HFF-Myc (cell line): ENCODE measurements at regions not wholly inside any gene's neighbourhood (a gene's known extent, or its start where the extent isn't known, plus 50 kb on each side); places are given as distances from the start of the nearest gene placed in this dataset.

ENCODE experiments used
- DNase-seq: peaks from one replicate; pipeline ENCODE4 v3.0.0-alpha.2; 2011; ENCODE audit warnings: low read depth; ENCODE audit errors: extremely low read depth
- H3K4me3 ChIP-seq: replicated peaks from 2 replicates; pipeline ENCODE4 v1.5.1; 2011; ENCODE audit warnings: low read depth, mild to moderate bottlenecking, control low read depth, low read length
- TF ChIP-seq, protein P1 (sequence below): IDR thresholded peaks from 2 replicates; pipeline ENCODE4 v1.5.1; 2012; ENCODE audit warnings: mild to moderate bottlenecking, low read depth, low read length, control low read depth; ENCODE audit errors: missing control alignments

DNA sequence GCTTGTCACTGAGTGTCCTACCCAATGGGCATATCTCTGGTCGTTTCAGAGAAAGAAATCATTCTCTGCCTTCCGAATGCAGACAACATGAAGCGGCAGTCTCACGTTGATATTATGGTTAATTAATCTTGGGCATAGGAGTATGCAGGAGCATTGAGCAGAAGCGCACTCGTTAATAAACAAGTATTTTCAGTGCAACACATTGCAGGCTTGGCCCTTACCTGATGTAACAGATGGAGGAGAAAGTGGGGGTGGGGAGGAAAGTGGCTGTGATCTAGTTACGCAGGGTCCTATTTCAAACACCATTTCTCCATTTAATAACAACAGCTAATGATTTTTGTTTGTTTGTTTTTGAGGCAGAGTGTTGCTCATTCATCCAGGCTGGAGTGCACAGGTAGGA, 414.0 kb upstream of the RBFOX1 start:
- no peak for DNase-seq
- TF ChIP-seq, protein P1, sequence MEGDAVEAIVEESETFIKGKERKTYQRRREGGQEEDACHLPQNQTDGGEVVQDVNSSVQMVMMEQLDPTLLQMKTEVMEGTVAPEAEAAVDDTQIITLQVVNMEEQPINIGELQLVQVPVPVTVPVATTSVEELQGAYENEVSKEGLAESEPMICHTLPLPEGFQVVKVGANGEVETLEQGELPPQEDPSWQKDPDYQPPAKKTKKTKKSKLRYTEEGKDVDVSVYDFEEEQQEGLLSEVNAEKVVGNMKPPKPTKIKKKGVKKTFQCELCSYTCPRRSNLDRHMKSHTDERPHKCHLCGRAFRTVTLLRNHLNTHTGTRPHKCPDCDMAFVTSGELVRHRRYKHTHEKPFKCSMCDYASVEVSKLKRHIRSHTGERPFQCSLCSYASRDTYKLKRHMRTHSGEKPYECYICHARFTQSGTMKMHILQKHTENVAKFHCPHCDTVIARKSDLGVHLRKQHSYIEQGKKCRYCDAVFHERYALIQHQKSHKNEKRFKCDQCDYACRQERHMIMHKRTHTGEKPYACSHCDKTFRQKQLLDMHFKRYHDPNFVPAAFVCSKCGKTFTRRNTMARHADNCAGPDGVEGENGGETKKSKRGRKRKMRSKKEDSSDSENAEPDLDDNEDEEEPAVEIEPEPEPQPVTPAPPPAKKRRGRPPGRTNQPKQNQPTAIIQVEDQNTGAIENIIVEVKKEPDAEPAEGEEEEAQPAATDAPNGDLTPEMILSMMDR: no peak

DNA sequence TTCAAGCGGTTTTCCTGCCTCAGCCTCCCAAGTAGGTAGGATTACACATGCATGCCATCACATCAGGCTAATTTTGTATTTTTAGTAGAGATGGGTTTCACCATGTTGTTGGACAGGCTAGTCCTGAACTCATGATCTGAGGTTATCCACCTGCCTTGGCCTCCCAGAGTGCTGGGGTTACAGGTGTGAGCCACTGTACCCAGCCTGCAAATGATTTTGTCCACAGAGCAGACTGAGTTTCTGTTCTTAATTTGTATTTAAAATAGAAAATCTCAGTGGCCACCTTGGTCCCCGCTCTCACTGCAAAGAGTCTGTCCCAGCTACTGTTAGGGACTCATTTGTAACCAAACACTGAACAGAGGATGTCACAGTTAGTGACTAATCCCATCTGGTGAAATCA, 415.7 kb upstream of the RBFOX1 start:
- no peak for DNase-seq
- TF ChIP-seq, protein P1: no peak
- H3K4me3 ChIP-seq: no peak overlapping the region

More for the DNA sequence above, 414.0 kb upstream of the RBFOX1 start:
- no peak overlapping the region for H3K4me3 ChIP-seq

DNA sequence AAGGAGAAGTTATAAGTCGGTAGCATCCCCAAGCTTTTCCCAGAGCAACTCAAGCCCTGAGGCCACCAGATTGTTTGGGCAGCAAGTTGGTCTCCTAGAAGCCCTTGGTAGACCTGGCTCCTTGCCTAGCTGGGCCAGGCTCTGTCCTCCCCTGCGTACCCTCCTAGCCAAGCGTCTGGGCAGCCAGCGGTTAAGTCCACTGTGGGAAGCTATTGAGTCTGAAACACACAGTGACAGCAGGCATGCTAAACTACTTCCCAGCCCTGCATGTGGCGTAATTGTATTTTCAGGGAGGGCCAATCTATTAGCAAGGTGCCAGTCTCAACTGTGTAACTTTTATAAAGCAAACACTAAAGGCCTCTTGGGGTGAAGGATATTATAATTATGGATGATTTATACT, 419.1 kb upstream of the RBFOX1 start:
- TF ChIP-seq, protein P1: no peak
- DNase-seq: no peak
- H3K4me3 ChIP-seq: no peak overlapping the region

DNA sequence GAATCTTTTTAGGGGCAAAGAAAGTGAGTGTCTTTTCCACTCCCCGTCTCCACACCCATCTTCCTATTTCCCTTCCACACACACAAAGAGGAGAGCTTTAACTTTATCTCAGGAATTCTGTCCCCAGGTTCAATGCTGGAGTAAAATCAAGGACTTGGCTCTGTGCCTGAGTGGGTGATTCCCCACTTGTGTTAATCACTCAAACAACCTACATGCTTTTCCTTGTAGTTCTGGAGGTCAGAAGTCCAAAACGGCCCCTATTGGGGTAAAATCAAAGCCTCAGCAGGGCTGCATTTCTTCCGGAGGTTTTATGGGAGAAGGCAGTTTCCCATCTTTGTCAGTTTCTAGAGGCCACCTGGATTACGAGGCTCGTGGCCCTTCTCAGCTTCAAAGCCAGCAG, 422.3 kb upstream of the RBFOX1 start:
- H3K4me3 ChIP-seq: no peak overlapping the region
- DNase-seq: no peak
- TF ChIP-seq, protein P1: no peak

DNA sequence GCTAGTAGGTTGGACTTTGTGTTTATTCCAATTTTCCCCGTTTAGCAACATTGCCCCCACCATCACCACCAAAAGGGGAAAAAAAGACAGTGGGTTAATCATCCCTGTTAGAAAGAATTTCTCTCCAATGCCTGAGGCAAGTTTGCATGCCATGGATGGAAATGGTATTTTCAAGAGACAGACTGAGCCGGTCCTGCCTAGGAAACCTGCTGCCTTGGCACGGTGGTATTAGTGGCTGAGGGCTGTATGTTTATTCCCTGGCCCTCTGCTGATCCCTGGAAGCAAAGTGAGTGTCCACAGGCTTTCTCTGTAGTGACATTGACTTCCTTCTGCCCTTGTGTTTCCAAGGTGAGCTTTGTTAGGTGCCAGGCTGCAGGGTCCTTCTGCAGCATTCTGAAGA, 427.0 kb upstream of the RBFOX1 start:
- no peak overlapping the region for H3K4me3 ChIP-seq
- no peak for DNase-seq
- TF ChIP-seq, protein P1: no peak

GRCh38 chr16:6903671-6904070, 429.0 kb upstream of the RBFOX1 start:
- no peak for DNase-seq
- H3K4me3 ChIP-seq: no peak overlapping the region
- TF ChIP-seq, protein P1: no peak

GRCh38 chr16:6898896-6899295, 433.7 kb upstream of the RBFOX1 start:
- TF ChIP-seq, protein P1: no peak
- DNase-seq: no peak

More at GRCh38 chr16:6898896-6899295, 433.7 kb upstream of the RBFOX1 start:
- no peak overlapping the region for H3K4me3 ChIP-seq
